Activated naive CD8-positive, alpha-beta T cell treated with anti-CD3 and anti-CD28 coated beads, Interleukin-2, amount 10 ng/mL, durations not matched to agents 7 days and 5 days (primary cell): ENCODE measurements at regions not wholly inside any gene's neighbourhood (a gene's known extent, or its start where the extent isn't known, plus 50 kb on each side); places are given as distances from the start of the nearest gene placed in this dataset.
"Not testable (repeated sequence)": the region's sequence is repeated elsewhere in the genome, so short reads cannot be mapped to it uniquely, and the experiment has no call there.

ENCODE experiments used
- ATAC-seq: fragments of 150-1000 bp; cut with Tn5 transposase; one replicate; pipeline ENCODE4 v1.10.0; 2021; ENCODE audit warnings: low read depth, moderate library complexity
- POLR2A ChIA-PET: fragments of 350-600 bp; sonication (Branson Sonifier 250); formaldehyde crosslinking; loops from one replicate; lab custom pipeline; 2021; ENCODE audit warnings: antibody characterized with exemption; lab: Charles Lee
- DNase-seq: peaks from one replicate; pipeline ENCODE4 v3.0.0; 2021
- H3K27ac Mint-ChIP-seq: one replicate; pipeline ENCODE4 v1.8.0; 2022; ENCODE audit warnings: mild to moderate bottlenecking, mixed read lengths
- H3K27me3 Mint-ChIP-seq: one replicate; pipeline ENCODE4 v1.8.0; 2022; ENCODE audit warnings: mild to moderate bottlenecking, moderate library complexity, mixed read lengths
- H3K36me3 Mint-ChIP-seq: one replicate; pipeline ENCODE4 v1.8.0; 2021; ENCODE audit warnings: mild to moderate bottlenecking, mixed read lengths
- H3K4me1 Mint-ChIP-seq: one replicate; pipeline ENCODE4 v1.8.0; 2021; ENCODE audit warnings: mixed read lengths
- H3K4me3 Mint-ChIP-seq: one replicate; pipeline ENCODE4 v1.8.0; 2022; ENCODE audit warnings: mild to moderate bottlenecking, moderate library complexity, mixed read lengths
- H3K9me3 Mint-ChIP-seq: one replicate; pipeline ENCODE4 v1.8.0; 2021; ENCODE audit warnings: mixed read lengths

GRCh38 chrX:41018391-41019040 lies 66.7 kb upstream of the USP9X start:
- H3K27ac Mint-ChIP-seq, ATAC-seq, POLR2A ChIA-PET, H3K36me3 Mint-ChIP-seq, DNase-seq, H3K27me3 Mint-ChIP-seq, H3K9me3 Mint-ChIP-seq, H3K4me1 Mint-ChIP-seq, H3K4me3 Mint-ChIP-seq: not testable (repeated sequence)

- DNase-seq (no peak), ATAC-seq (no peak)
- Mint-ChIP-seq H3K27ac (no peak overlapping the region), H3K4me3 (no peak overlapping the region), H3K36me3 (no peaks in the 10 kb centered on the region), H3K4me1 (no peaks in the 10 kb centered on the region), H3K27me3 (no peaks in the 10 kb centered on the region), H3K9me3 (no peaks in the 10 kb centered on the region)
- POLR2A ChIA-PET, result no interaction called here
These were observed 66.2 kb upstream of the USP9X start for GRCh38 chrX:41019041-41019392.

- no peaks in the 10 kb centered on the region for H3K9me3 Mint-ChIP-seq
- DNase-seq (no peak), ATAC-seq (no peak)
- POLR2A ChIA-PET, result no interaction called here
- H3K36me3 Mint-ChIP-seq, result no peaks in the 10 kb centered on the region
- no peak overlapping the region for H3K4me3 Mint-ChIP-seq
- H3K27me3 Mint-ChIP-seq, result no peaks in the 10 kb centered on the region
- no peak overlapping the region for H3K27ac Mint-ChIP-seq
- no peaks in the 10 kb centered on the region for H3K4me1 Mint-ChIP-seq
These were observed 62.7 kb upstream of the USP9X start for GRCh38 chrX:41022566-41022965.

GRCh38 chrX:41023098-41023497 lies 62.1 kb upstream of the USP9X start:
- Mint-ChIP-seq H3K4me3 (no peak overlapping the region), H3K9me3 (no peaks in the 10 kb centered on the region), H3K4me1 (no peaks in the 10 kb centered on the region), H3K36me3 (no peaks in the 10 kb centered on the region), H3K27me3 (no peaks in the 10 kb centered on the region), H3K27ac (no peak overlapping the region)
- ATAC-seq (no peak), DNase-seq (no peak)
- POLR2A ChIA-PET, result no interaction called here

GRCh38 chrX:41024335-41024734 lies 60.9 kb upstream of the USP9X start:
- DNase-seq, H3K9me3 Mint-ChIP-seq, H3K4me1 Mint-ChIP-seq, H3K27me3 Mint-ChIP-seq, POLR2A ChIA-PET, H3K4me3 Mint-ChIP-seq, ATAC-seq, H3K27ac Mint-ChIP-seq, H3K36me3 Mint-ChIP-seq: not testable (repeated sequence)

GRCh38 chrX:41024755-41025154 lies 60.5 kb upstream of the USP9X start:
- H3K27ac Mint-ChIP-seq, result no peak overlapping the region
- H3K4me1 Mint-ChIP-seq, result no peaks in the 10 kb centered on the region
- no peak for DNase-seq
- ATAC-seq, result no peak
- no peaks in the 10 kb centered on the region for H3K27me3 Mint-ChIP-seq
- H3K4me3 Mint-ChIP-seq, result no peak overlapping the region
- POLR2A ChIA-PET, result interaction anchor here (0.6 kb wide), 1 partner anchor 11 kb away, joined by 3 read pairs; no protein-coding TSS in a partner anchor
- H3K36me3 Mint-ChIP-seq, result no peaks in the 10 kb centered on the region
- H3K9me3 Mint-ChIP-seq, result no peaks in the 10 kb centered on the region

GRCh38 chrX:41025926-41026701 lies 59.1 kb upstream of the USP9X start:
- POLR2A ChIA-PET, result no interaction called here
- no peaks in the 10 kb centered on the region for H3K9me3 Mint-ChIP-seq
- no peaks in the 10 kb centered on the region for H3K4me1 Mint-ChIP-seq
- H3K27ac Mint-ChIP-seq, result no peak overlapping the region
- H3K36me3 Mint-ChIP-seq, result no peaks in the 10 kb centered on the region
- H3K27me3 Mint-ChIP-seq, result no peaks in the 10 kb centered on the region
- no peak overlapping the region for H3K4me3 Mint-ChIP-seq
- ATAC-seq (no peak), DNase-seq (no peak)

- no peak overlapping the region for H3K27ac Mint-ChIP-seq
- no peaks in the 10 kb centered on the region for H3K9me3 Mint-ChIP-seq
- POLR2A ChIA-PET, result no interaction called here
- H3K27me3 Mint-ChIP-seq, result no peaks in the 10 kb centered on the region
- no peaks in the 10 kb centered on the region for H3K4me1 Mint-ChIP-seq
- DNase-seq, result no peak
- no peaks in the 10 kb centered on the region for H3K36me3 Mint-ChIP-seq
- H3K4me3 Mint-ChIP-seq, result no peak overlapping the region
- no peak for ATAC-seq
These were observed 58.6 kb upstream of the USP9X start for GRCh38 chrX:41026702-41027078.

- Mint-ChIP-seq H3K4me3 (no peak overlapping the region), H3K27ac (no peak overlapping the region), H3K27me3 (no peaks in the 10 kb centered on the region), H3K9me3 (no peaks in the 10 kb centered on the region), H3K4me1 (no peaks in the 10 kb centered on the region), H3K36me3 (no peaks in the 10 kb centered on the region)
- DNase-seq (no peak), ATAC-seq (no peak)
- POLR2A ChIA-PET, result no interaction called here
These were observed 55.9 kb upstream of the USP9X start for GRCh38 chrX:41029332-41029731.

- no peak overlapping the region for H3K27ac Mint-ChIP-seq
These were observed 53.8 kb upstream of the USP9X start for GRCh38 chrX:41031256-41031967.

GRCh38 chrX:41033299-41033698 lies 51.9 kb upstream of the USP9X start:
- Mint-ChIP-seq H3K27ac (no peak overlapping the region), H3K4me3 (no peak overlapping the region), H3K9me3 (no peaks in the 10 kb centered on the region), H3K27me3 (no peaks in the 10 kb centered on the region), H3K4me1 (no peaks in the 10 kb centered on the region), H3K36me3 (no peaks in the 10 kb centered on the region)
- POLR2A ChIA-PET, result no interaction called here
- ATAC-seq, result no peak
- DNase-seq, result no peak

More at GRCh38 chrX:41031256-41031967, 53.8 kb upstream of the USP9X start:
- Mint-ChIP-seq H3K27me3 (no peaks in the 10 kb centered on the region), H3K4me1 (no peaks in the 10 kb centered on the region), H3K4me3 (no peak overlapping the region), H3K9me3 (no peaks in the 10 kb centered on the region), H3K36me3 (no peaks in the 10 kb centered on the region)
- DNase-seq, result no peak
- ATAC-seq, result no peak
- POLR2A ChIA-PET, result interaction anchor here (0.7 kb wide), 1 partner anchor 26 kb away, joined by 3 read pairs; no protein-coding TSS in a partner anchor

GRCh38 chrX:41034902-41035301 lies 50.3 kb upstream of the USP9X start:
- H3K27ac Mint-ChIP-seq, H3K4me3 Mint-ChIP-seq, H3K9me3 Mint-ChIP-seq, H3K4me1 Mint-ChIP-seq, H3K27me3 Mint-ChIP-seq, POLR2A ChIA-PET, ATAC-seq, H3K36me3 Mint-ChIP-seq, DNase-seq: not testable (repeated sequence)
